ENCODE measurements at regions not wholly inside any gene's neighbourhood (a gene's known extent, or its start where the extent isn't known, plus 50 kb on each side); places are given as distances from the start of the nearest gene placed in this dataset.

DNA sequence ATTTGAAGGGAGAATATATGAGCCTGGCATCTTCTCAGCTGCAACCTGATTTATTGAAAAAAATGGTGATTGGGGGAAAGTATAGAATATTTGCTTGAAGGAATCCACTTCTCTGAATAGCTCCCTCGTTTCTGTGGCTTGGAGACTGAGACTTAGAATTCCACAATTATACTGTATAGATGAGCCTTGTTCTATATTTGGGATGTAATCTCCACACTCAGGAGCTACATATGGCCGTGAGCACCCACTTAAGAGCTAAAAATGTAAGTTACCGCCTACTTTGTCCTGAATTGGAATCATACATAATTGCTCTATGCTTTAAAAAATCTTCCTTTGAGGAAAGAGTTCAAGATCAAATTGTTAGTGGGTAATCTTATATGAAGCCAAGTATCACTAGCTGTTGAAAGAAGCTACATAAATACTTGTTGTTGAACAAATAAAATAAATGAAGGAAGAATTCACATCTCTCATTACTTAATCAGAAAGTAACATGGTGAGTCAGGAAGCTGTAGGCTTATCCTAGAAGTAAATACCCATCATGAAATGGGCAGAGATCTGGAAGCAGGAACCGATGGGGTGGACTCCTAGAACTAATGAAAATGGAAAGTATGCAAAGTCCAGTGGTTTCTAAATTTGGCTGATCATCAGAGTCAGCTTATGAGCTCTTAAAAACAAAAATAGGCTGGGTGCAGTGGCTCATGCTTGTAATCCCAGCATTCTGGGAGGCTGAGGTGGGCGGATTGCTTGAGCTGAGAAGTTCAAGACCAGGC, 254.3 kb downstream of the SOX4 start:
- TF ChIP-seq POLR2A (IDR thresholded peaks at IDR 0.05) = no peak
- TF ChIP-seq, protein P1, sequence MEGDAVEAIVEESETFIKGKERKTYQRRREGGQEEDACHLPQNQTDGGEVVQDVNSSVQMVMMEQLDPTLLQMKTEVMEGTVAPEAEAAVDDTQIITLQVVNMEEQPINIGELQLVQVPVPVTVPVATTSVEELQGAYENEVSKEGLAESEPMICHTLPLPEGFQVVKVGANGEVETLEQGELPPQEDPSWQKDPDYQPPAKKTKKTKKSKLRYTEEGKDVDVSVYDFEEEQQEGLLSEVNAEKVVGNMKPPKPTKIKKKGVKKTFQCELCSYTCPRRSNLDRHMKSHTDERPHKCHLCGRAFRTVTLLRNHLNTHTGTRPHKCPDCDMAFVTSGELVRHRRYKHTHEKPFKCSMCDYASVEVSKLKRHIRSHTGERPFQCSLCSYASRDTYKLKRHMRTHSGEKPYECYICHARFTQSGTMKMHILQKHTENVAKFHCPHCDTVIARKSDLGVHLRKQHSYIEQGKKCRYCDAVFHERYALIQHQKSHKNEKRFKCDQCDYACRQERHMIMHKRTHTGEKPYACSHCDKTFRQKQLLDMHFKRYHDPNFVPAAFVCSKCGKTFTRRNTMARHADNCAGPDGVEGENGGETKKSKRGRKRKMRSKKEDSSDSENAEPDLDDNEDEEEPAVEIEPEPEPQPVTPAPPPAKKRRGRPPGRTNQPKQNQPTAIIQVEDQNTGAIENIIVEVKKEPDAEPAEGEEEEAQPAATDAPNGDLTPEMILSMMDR (IDR thresholded peaks at IDR 0.05) = no peak

All from breast epithelium (tissue), 3 donors.